PC-3 (cell line): ENCODE measurements at regions not wholly inside any gene's neighbourhood (a gene's known extent, or its start where the extent isn't known, plus 50 kb on each side); places are given as distances from the start of the nearest gene placed in this dataset.

Experiments used
- ATAC-seq: fragments of 200-7000 bp; cut with Tn5 transposase; 2 replicates; pipeline ENCODE4 v1.9.1; 2020; ENCODE audit warnings: mild to moderate bottlenecking, moderate library complexity
- BruUV-seq: library from RNA; stranded (reverse); fragments of 400-500 nt; replicated peaks from 2 replicates; lab custom pipeline; 2021; lab: Mats Ljungman, UMichigan
- CTCF ChIA-PET: fragments of 300-600 bp; sonication (Branson Sonifier 250); formaldehyde crosslinking; loops from one replicate; lab custom pipeline; 2022; ENCODE audit warnings: antibody characterized with exemption; lab: Charles Lee
- POLR2A ChIA-PET: fragments of 300-600 bp; sonication (Branson Sonifier 250); formaldehyde crosslinking; loops from one replicate; lab custom pipeline; 2022; ENCODE audit warnings: antibody characterized with exemption; ENCODE audit not compliant: unreplicated experiment; lab: Charles Lee
- DNase-seq: peaks from one replicate; pipeline ENCODE4 v3.0.0-alpha.2; 2015
- H2AFZ ChIP-seq: fragments of 300-600 bp; sonication (generic); 2 replicates; pipeline ENCODE4 v1.6.0; 2016; ENCODE audit warnings: antibody characterized with exemption, low read length
- H3F3A ChIP-seq: fragments of 300-600 bp; sonication (generic); one replicate; pipeline ENCODE4 v1.6.0; 2017; ENCODE audit warnings: antibody characterized with exemption, low read length, control low read depth, mild to moderate bottlenecking; ENCODE audit not compliant: unreplicated experiment
- H3K27ac ChIP-seq: fragments of 300-600 bp; sonication (generic); 2 replicates; pipeline ENCODE4 v1.5.1; 2016; ENCODE audit warnings: mild to moderate bottlenecking, low read length
- H3K27me3 ChIP-seq: fragments of 300-600 bp; sonication (generic); 2 replicates; pipeline ENCODE4 v1.6.1; 2016; ENCODE audit warnings: low read length, mixed read lengths
- H3K36me3 ChIP-seq: fragments of 300-600 bp; sonication (generic); 2 replicates; pipeline ENCODE4 v1.6.1; 2016; ENCODE audit warnings: low read depth, mixed run types, low read length, mixed read lengths
- H3K4me1 ChIP-seq: fragments of 300-600 bp; sonication (generic); 2 replicates; pipeline ENCODE4 v1.5.1; 2016; ENCODE audit warnings: low read length; ENCODE audit not compliant: insufficient read depth
- H3K4me2 ChIP-seq: fragments of 300-600 bp; sonication (generic); 2 replicates; pipeline ENCODE4 v1.6.0; 2016; ENCODE audit warnings: low read length
- H3K4me3 ChIP-seq: fragments of 300-600 bp; sonication (generic); 2 replicates; pipeline ENCODE4 v1.5.1; 2016; ENCODE audit warnings: mild to moderate bottlenecking, low read length, mixed read lengths
- H3K79me2 ChIP-seq: fragments of 300-600 bp; sonication (generic); 2 replicates; pipeline ENCODE4 v1.6.1; 2017; ENCODE audit warnings: low read length, mixed read lengths
- H3K9ac ChIP-seq: fragments of 300-600 bp; sonication (generic); 2 replicates; pipeline ENCODE4 v1.6.0; 2016; ENCODE audit warnings: mild to moderate bottlenecking, low read length
- H3K9me2 ChIP-seq: fragments of 300-600 bp; sonication (generic); replicated peaks from 2 replicates; pipeline ENCODE4 v1.6.1; 2016; ENCODE audit warnings: mixed run types, low read length, mixed read lengths
- H3K9me3 ChIP-seq: fragments of 300-600 bp; sonication (generic); 2 replicates; pipeline ENCODE4 v1.6.1; 2016; ENCODE audit warnings: low read length, mixed read lengths
- H4K20me1 ChIP-seq: fragments of 300-600 bp; sonication (generic); 2 replicates; pipeline ENCODE4 v1.6.1; 2016; ENCODE audit warnings: low read length, mixed read lengths
- CTCF ChIP-seq: fragments of 300-600 bp; sonication (generic); conservative IDR thresholded peaks from 2 replicates; pipeline ENCODE4 v1.5.1; 2017; ENCODE audit warnings: antibody characterized with exemption, low read depth, mild to moderate bottlenecking, low read length
- EZH2 ChIP-seq: fragments of 300-600 bp; sonication (generic); IDR thresholded peaks from one replicate; pipeline ENCODE4 v1.6.1; 2017; ENCODE audit warnings: antibody characterized with exemption, mild to moderate bottlenecking, low read length; ENCODE audit not compliant: unreplicated experiment
- EZH2phosphoT487 ChIP-seq: fragments of 300-600 bp; sonication (generic); IDR thresholded peaks from 2 replicates; pipeline ENCODE4 v1.6.1; 2018; ENCODE audit warnings: mild to moderate bottlenecking, antibody characterized with exemption, low read length, borderline replicate concordance
- intact Hi-C: fragments of 100-400 bp; cut with micrococcal nuclease; formaldehyde crosslinking; loops from 2 replicates; pipeline ENCODE4 v1.9.0; 2023

- no peaks in the 10 kb centered on the region for H4K20me1 ChIP-seq
- no peaks in the 10 kb centered on the region for H3K9me2 ChIP-seq
- no peaks in the 10 kb centered on the region for H3K9me3 ChIP-seq
- H3K4me1 ChIP-seq: peaks cover 10% of the 10 kb centered on the region
- ChIA-PET CTCF (no interaction called here), POLR2A (no interaction called here)
- no peak overlapping the region for H3K27ac ChIP-seq
- H3K36me3 ChIP-seq: no peaks in the 10 kb centered on the region
- no peak for TF ChIP-seq CTCF
- TF ChIP-seq EZH2phosphoT487: no peak
- TF ChIP-seq EZH2: no peak
- H3F3A ChIP-seq: no peaks in the 10 kb centered on the region
- H3K4me3 ChIP-seq: no peak overlapping the region
- H3K27me3 ChIP-seq: no peaks in the 10 kb centered on the region
- intact Hi-C loops: loop anchor here (5.0 kb wide), 2 partner anchors 80 to 95 kb away; no protein-coding TSS in a partner anchor
- DNase-seq (no peak), ATAC-seq (no peak)
- no peak overlapping the region for H3K4me2 ChIP-seq
- H2AFZ ChIP-seq: no peak overlapping the region
- H3K79me2 ChIP-seq: no peaks in the 10 kb centered on the region
- H3K9ac ChIP-seq: no peak overlapping the region
- BruUV-seq: no TSS peak
Observed at GRCh38 chr2:8582191-8582590, 99.7 kb upstream of the ID2 start.

- Histone ChIP-seq H3F3A (no peaks in the 10 kb centered on the region), H4K20me1 (no peaks in the 10 kb centered on the region), H3K4me1 (peaks cover 10% of the 10 kb centered on the region), H3K27ac (no peak overlapping the region), H3K9me2 (no peaks in the 10 kb centered on the region), H3K9ac (no peak overlapping the region), H3K27me3 (no peaks in the 10 kb centered on the region), H3K9me3 (no peaks in the 10 kb centered on the region), H3K36me3 (no peaks in the 10 kb centered on the region), H3K79me2 (no peaks in the 10 kb centered on the region), H2AFZ (no peak overlapping the region), H3K4me2 (no peak overlapping the region), H3K4me3 (no peak overlapping the region)
- BruUV-seq: no TSS peak
- ChIA-PET CTCF (no interaction called here), POLR2A (no interaction called here)
- no peak for ATAC-seq
- TF ChIP-seq EZH2phosphoT487: no peak
- no peak for TF ChIP-seq CTCF
- no peak for DNase-seq
- intact Hi-C loops: loop anchor here (5.0 kb wide), 2 partner anchors 79 to 94 kb away; no protein-coding TSS in a partner anchor
Observed at GRCh38 chr2:8582651-8583399, 99.0 kb upstream of the ID2 start.
